Heart left ventricle (tissue), 16 donors: ENCODE measurements at regions not wholly inside any gene's neighbourhood (a gene's known extent, or its start where the extent isn't known, plus 50 kb on each side); places are given as distances from the start of the nearest gene placed in this dataset.
"Not testable (repeated sequence)": the region's sequence is repeated elsewhere in the genome, so short reads cannot be mapped to it uniquely, and the experiment has no call there.

ENCODE experiments used
- ATAC-seq, 4 donors: fragments of 200-7000 bp; cut with Tn5 transposase; one replicate each; pipeline ENCODE4 v1.9.1; 2020 to 2022; ENCODE audit warnings: moderate library complexity in 4 of 4, mild to moderate bottlenecking in 3 of 4, moderate number of reproducible peaks in 1 of 4
- DNase-seq, 5 donors: peaks; one replicate each; pipeline ENCODE4 v3.0.0-alpha.2; 2020
- H3K27ac ChIP-seq, 12 donors: fragments of 200-600 bp; sonication (generic) in 4 of 12; one replicate each; pipeline versions ENCODE4 v1.5.0 to v1.8.0; 2016 to 2022; ENCODE audit warnings: mild to moderate bottlenecking in 2 of 12
- H3K27me3 ChIP-seq, 9 donors: fragments of 200-600 bp; sonication (generic) in 2 of 9; one replicate each; pipeline versions ENCODE4 v1.5.1 to v1.8.0; 2016 to 2022; ENCODE audit warnings: mild to moderate bottlenecking in 3 of 9
- H3K36me3 ChIP-seq, 9 donors: fragments of 200-600 bp; sonication (generic) in 2 of 9; one replicate each; pipeline versions ENCODE4 v1.5.0 to v1.8.0; 2018 to 2022; ENCODE audit warnings: mild to moderate bottlenecking in 2 of 9
- H3K4me1 ChIP-seq, 12 donors: fragments of 200-600 bp; sonication (generic) in 4 of 12; one replicate each; pipeline versions ENCODE4 v1.5.0 to v1.8.0; 2016 to 2022; ENCODE audit warnings: mild to moderate bottlenecking in 3 of 12
- H3K4me3 ChIP-seq, 12 donors: fragments of 200-600 bp; sonication (generic) in 4 of 12; one replicate each; pipeline versions ENCODE4 v1.5.0 to v1.8.0; 2017 to 2022; ENCODE audit warnings: mild to moderate bottlenecking in 9 of 12, moderate library complexity in 4 of 12
- H3K9me3 ChIP-seq, 12 donors: fragments of 200-600 bp; sonication (generic) in 4 of 12; one replicate each; pipeline versions ENCODE4 v1.5.0 to v1.8.0; 2016 to 2022; ENCODE audit warnings: mild to moderate bottlenecking in 1 of 12
- POLR2A ChIP-seq, 2 donors: fragments of 450-650 bp; IDR thresholded peaks; one replicate each; pipeline ENCODE4 v1.6.1; 2017; ENCODE audit warnings: antibody characterized with exemption in 2 of 2, mild to moderate bottlenecking in 2 of 2, moderate library complexity in 2 of 2
- WGBS, 4 donors: extraction: QIAGEN DNeasy Blood & Tissue Kit in 2 of 4; methylation state at CpG; one replicate each; pipeline versions ENCODE4 v1.1.5 to v1.1.7; 2013 to 2018; 5-methylcytosine and 5-hydroxymethylcytosine counted together
- intact Hi-C, 10 donors: fragments of 100-400 bp; cut with DNase I; formaldehyde crosslinking; loops; one replicate each; pipeline versions ENCODE4 v1.11.1 to v1.14.2; 2022
- TF ChIP-seq, protein P1 (sequence below), 12 donors: fragments of 200-600 bp; sonication (generic) in 4 of 12; IDR thresholded peaks; one replicate each; pipeline versions ENCODE4 v1.5.0 to v1.8.0; 2018 to 2022; ENCODE audit warnings: antibody characterized with exemption in 12 of 12, mild to moderate bottlenecking in 5 of 12
- donor health status: ischemic (EF 13 %, LVEDD 7.1; RV severe dilation, severe dysfunction).
- donor health status: healthy with polysubstance abuse.
- donor health status: DM: no; HTN: yes; CAD: no.
- donor health status: DM: no; HTN: no; CAD: no.
- donor health status: ischemic (EF 25% LVEDD 6.9; RV normal size, moderate dysfunction).
- donor health status: ischemic (EF 25% LVEDD 5.7; RV mildly dilated, moderate dysfunction).
- donor health status: healthy.
- donor health status: DM: yes; HTN: yes; CAD: no.
- donor health status: ischemic (EF 35%, LVEDD 5.7; RV mildly dilated, moderate dysfunction).
- donor health status: nonischemic (EF 11% LVEDD 7.7; RV severe dilation, severe dysfunction).
- donor health status: DM: yes; HTN: yes; CAD: no.
- donor health status: PGD.
- donor health status: ischemic (EF 29% LVEDD 5.4; RV normal size, mild dysfunction).
- donor health status: nonischemic (EF 23%, LVEDD 6.1; RV moderate dilation, normal function).

DNA sequence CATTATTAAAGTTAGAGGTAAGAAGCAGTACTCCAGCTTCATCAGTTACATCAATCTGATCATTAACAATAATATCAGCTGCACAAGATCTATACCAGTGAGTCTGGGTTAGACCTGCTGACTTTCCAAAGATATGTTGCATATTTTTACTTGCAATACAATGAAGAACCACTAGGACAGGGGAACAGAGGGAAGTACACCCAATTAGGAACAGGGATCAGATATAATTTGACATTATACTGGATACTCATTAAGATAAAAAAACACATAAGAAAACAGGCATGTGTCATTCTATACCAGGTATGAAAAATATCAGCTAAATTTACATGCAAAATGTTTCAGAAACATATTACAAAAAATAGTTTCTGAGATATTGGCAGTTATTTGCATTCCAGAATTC is 995.1 kb upstream of the DDX18 start:
- no peak for TF ChIP-seq POLR2A (IDR thresholded peaks at IDR 0.05)
- TF ChIP-seq, protein P1, sequence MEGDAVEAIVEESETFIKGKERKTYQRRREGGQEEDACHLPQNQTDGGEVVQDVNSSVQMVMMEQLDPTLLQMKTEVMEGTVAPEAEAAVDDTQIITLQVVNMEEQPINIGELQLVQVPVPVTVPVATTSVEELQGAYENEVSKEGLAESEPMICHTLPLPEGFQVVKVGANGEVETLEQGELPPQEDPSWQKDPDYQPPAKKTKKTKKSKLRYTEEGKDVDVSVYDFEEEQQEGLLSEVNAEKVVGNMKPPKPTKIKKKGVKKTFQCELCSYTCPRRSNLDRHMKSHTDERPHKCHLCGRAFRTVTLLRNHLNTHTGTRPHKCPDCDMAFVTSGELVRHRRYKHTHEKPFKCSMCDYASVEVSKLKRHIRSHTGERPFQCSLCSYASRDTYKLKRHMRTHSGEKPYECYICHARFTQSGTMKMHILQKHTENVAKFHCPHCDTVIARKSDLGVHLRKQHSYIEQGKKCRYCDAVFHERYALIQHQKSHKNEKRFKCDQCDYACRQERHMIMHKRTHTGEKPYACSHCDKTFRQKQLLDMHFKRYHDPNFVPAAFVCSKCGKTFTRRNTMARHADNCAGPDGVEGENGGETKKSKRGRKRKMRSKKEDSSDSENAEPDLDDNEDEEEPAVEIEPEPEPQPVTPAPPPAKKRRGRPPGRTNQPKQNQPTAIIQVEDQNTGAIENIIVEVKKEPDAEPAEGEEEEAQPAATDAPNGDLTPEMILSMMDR (IDR thresholded peaks at IDR 0.05), result peak in 2 of 12 donors; percentile 34 to 49
- Histone ChIP-seq H3K36me3 (no peaks in the 10 kb centered on the region), H3K27me3 (no peaks in the 10 kb centered on the region), H3K4me1 (no peaks in the 10 kb centered on the region), H3K4me3 (no peak overlapping the region), H3K9me3 (no peaks in the 10 kb centered on the region), H3K27ac (no peak overlapping the region)
- no peak for ATAC-seq
- DNase-seq, result no peak
- intact Hi-C loops, result no loop called here

DNA sequence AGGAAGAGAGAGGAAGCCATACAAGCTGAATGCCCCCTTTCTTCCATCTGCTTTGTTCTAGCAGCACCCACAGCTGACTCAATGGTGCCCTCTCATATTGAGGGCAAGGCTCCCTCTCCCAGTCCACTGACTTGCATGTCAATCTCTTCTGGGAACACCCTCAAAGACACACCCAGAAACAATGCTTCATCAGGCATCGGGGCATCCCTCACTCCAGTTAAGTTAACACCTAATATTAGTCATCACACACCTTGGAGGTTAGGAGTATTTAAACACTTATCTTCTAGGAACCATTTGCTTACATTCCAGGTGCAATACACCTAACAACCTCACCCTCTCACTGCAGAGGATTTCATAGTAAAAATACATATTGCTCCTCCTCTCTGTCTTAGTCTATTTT is 993.5 kb upstream of the DDX18 start:
- Histone ChIP-seq H3K27ac (no peak overlapping the region), H3K36me3 (no peaks in the 10 kb centered on the region), H3K4me3 (no peak overlapping the region), H3K9me3 (no peaks in the 10 kb centered on the region), H3K4me1 (no peaks in the 10 kb centered on the region), H3K27me3 (no peaks in the 10 kb centered on the region)
- ATAC-seq (no peak), DNase-seq (no peak)
- TF ChIP-seq, protein P1 (IDR thresholded peaks at IDR 0.05), result no peak
- TF ChIP-seq POLR2A (IDR thresholded peaks at IDR 0.05), result no peak
- intact Hi-C loops, result no loop called here
- 77 to 100% (median 89%) methylated on average over 1 of the region's 1 CpG for WGBS, 4 donors

DNA sequence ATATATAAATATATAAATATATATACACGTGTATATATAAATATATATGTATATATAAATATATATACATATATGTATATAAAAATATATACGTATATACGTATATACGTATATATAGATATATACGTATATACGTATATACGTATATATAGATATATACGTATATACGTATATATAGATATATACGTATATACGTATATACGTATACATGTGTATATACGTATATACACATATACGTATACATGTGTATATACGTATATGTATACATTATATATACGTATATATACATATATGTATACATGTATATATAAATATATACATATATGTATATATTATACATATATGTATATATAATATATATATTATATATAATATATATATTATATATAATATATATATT is 984.9 kb upstream of the DDX18 start:
- peaks cover 0 to 23% (median 6%) of the 10 kb centered on the region in 12 donors for H3K9me3 ChIP-seq
- ATAC-seq, H3K27ac ChIP-seq, H3K36me3 ChIP-seq, DNase-seq, intact Hi-C loops, H3K4me3 ChIP-seq, H3K27me3 ChIP-seq, H3K4me1 ChIP-seq: not testable (repeated sequence)
- 84 to 95% (median 92%) methylated on average over 16 of the region's 16 CpGs for WGBS, 4 donors

DNA sequence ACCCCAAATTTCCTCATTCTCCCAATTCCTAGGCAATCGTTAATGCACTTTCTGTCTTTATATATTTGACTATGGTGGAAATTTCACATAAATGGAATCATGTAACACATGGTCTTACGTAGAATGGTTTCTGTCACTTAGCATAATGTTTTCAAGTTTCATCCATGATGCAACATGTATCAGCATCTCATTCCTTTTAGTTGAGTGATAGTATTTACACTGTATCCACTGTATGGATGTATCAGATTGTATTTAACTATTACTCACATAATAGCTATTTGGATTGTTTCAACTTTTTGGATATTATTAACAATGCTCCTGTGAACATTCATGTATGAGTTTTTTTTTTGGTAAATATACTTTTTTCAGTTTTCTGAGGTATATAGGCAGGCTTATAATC is 982.3 kb upstream of the DDX18 start:
- H3K4me3 ChIP-seq, result no peak overlapping the region
- WGBS, 4 donors, result 63 to 89% (median 75%) methylated on average over 2 of the region's 2 CpGs
- H3K27me3 ChIP-seq, result no peaks in the 10 kb centered on the region
- no peak overlapping the region for H3K27ac ChIP-seq
- no peaks in the 10 kb centered on the region for H3K36me3 ChIP-seq
- no peak for ATAC-seq
- TF ChIP-seq, protein P1 (IDR thresholded peaks at IDR 0.05), result no peak
- TF ChIP-seq POLR2A (IDR thresholded peaks at IDR 0.05), result no peak
- intact Hi-C loops, result no loop called here
- no peak for DNase-seq
- H3K4me1 ChIP-seq, result no peaks in the 10 kb centered on the region
- peaks cover 0 to 23% (median 6%) of the 10 kb centered on the region in 12 donors for H3K9me3 ChIP-seq

DNA sequence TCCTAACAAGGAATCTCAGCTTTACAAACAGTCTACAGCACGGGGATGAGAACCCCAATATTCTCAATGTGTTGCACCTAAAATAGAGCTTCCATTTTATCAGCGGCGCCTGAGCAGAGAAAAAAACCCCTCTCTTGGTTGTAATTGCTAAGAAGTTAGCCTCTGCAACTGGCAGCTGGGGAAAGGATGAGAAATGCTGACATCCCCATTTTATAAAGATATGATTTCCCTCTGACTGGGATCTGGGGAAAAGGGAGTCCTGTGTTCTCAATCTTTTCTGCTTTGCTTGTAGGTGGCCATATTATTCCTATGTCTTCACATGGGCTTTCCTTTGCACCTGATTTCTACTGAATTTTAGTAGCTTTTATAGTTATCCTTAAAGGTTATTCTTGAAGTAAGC is 981.4 kb upstream of the DDX18 start:
- Histone ChIP-seq H3K4me3 (no peak overlapping the region), H3K9me3 (peaks cover 0 to 19% (median 6%) of the 10 kb centered on the region in 12 donors), H3K4me1 (no peaks in the 10 kb centered on the region), H3K27me3 (no peaks in the 10 kb centered on the region), H3K36me3 (no peaks in the 10 kb centered on the region), H3K27ac (no peak overlapping the region)
- intact Hi-C loops, result no loop called here
- ATAC-seq (no peak), DNase-seq (no peak)
- 80 to 88% (median 84%) methylated on average over 3 of the region's 3 CpGs for WGBS, 4 donors
- no peak for TF ChIP-seq POLR2A (IDR thresholded peaks at IDR 0.05)
- TF ChIP-seq, protein P1 (IDR thresholded peaks at IDR 0.05), result no peak
